ENCODE measurements at regions not wholly inside any gene's neighbourhood (a gene's known extent, or its start where the extent isn't known, plus 50 kb on each side); places are given as distances from the start of the nearest gene placed in this dataset.

- in situ Hi-C loops (cut with HindIII; ENCODE audit: low pct_unique_long_range_greater_than_20kb, low sequenced_read_pairs) (no loop called here), intact Hi-C loops (cut with micrococcal nuclease; ENCODE audit: unreplicated experiment) (no loop called here)
- H3K9me3 ChIP-seq (ENCODE audit: control insufficient read depth, insufficient read depth, low read depth, low read length), result no peaks in the 10 kb centered on the region
- ChIA-PET CTCF (no interaction called here), POLR2A (no interaction called here)
- no peaks in the 10 kb centered on the region for H3K27me3 ChIP-seq (ENCODE audit: control insufficient read depth, insufficient read depth, low read length)
- DNase-seq (ENCODE audit: low read depth, low spot score), result no peak
- ATAC-seq, result no peak
- H3K4me1 ChIP-seq (ENCODE audit: control insufficient read depth, insufficient read depth, low read length), result no peaks in the 10 kb centered on the region
- no peak overlapping the region for H3K27ac ChIP-seq (ENCODE audit: low read length)
- BruUV-seq (replicated peaks), result no TSS peak
- no peaks in the 10 kb centered on the region for H3K36me3 ChIP-seq (ENCODE audit: control insufficient read depth, insufficient read depth, low read length)
- TF ChIP-seq POLR2AphosphoS5 (IDR thresholded peaks at IDR 0.05; ENCODE audit: low read depth, low read length), result no peak
- no peak overlapping the region for H3K4me3 ChIP-seq (ENCODE audit: low read depth in 2 of 2, low read length in 2 of 2)
Observed at GRCh38 chr16:80441935-80442334, 98.9 kb upstream of the DYNLRB2 start.

GRCh38 chr16:80440667-80441066 is 100.1 kb upstream of the DYNLRB2 start:
- in situ Hi-C loops (cut with HindIII; ENCODE audit: low pct_unique_long_range_greater_than_20kb, low sequenced_read_pairs) (no loop called here), intact Hi-C loops (cut with micrococcal nuclease; ENCODE audit: unreplicated experiment) (no loop called here)
- ATAC-seq (no peak), DNase-seq (ENCODE audit: low read depth, low spot score) (no peak)
- no peak for TF ChIP-seq POLR2AphosphoS5 (IDR thresholded peaks at IDR 0.05; ENCODE audit: low read depth, low read length)
- no peak for TF ChIP-seq TCF7L2 (IDR thresholded peaks at IDR 0.05; ENCODE audit: low read depth, low read length)
- no peak for TF ChIP-seq SIN3A (IDR thresholded peaks at IDR 0.05; ENCODE audit: borderline replicate concordance, insufficient read depth, low read depth, low read length)
- no peak for TF ChIP-seq REST (IDR thresholded peaks at IDR 0.05; ENCODE audit: insufficient read depth in 1 of 2, low read depth in 2 of 2, low read length in 1 of 2)
- TF ChIP-seq CTCF (IDR thresholded peaks at IDR 0.05), result no peak
- CTCF ChIA-PET, result no interaction called here
- H3K4me3 ChIP-seq (ENCODE audit: low read depth in 2 of 2, low read length in 2 of 2), result no peak overlapping the region
- H3K9me3 ChIP-seq (ENCODE audit: control insufficient read depth, insufficient read depth, low read depth, low read length), result no peaks in the 10 kb centered on the region
- H3K27ac ChIP-seq (ENCODE audit: low read length), result no peak overlapping the region
- H3K4me1 ChIP-seq (ENCODE audit: control insufficient read depth, insufficient read depth, low read length), result no peaks in the 10 kb centered on the region
- no peaks in the 10 kb centered on the region for H3K27me3 ChIP-seq (ENCODE audit: control insufficient read depth, insufficient read depth, low read length)
- BruUV-seq (replicated peaks), result no TSS peak
- POLR2A ChIA-PET, result no interaction called here
- no peaks in the 10 kb centered on the region for H3K36me3 ChIP-seq (ENCODE audit: control insufficient read depth, insufficient read depth, low read length)

GRCh38 chr16:80437707-80438106 is 103.1 kb upstream of the DYNLRB2 start:
- H3K9me3 ChIP-seq (ENCODE audit: control insufficient read depth, insufficient read depth, low read depth, low read length), result no peaks in the 10 kb centered on the region
- no peaks in the 10 kb centered on the region for H3K36me3 ChIP-seq (ENCODE audit: control insufficient read depth, insufficient read depth, low read length)
- TF ChIP-seq CTCF (IDR thresholded peaks at IDR 0.05) (no peak), POLR2AphosphoS5 (IDR thresholded peaks at IDR 0.05; ENCODE audit: low read depth, low read length) (no peak), REST (IDR thresholded peaks at IDR 0.05; ENCODE audit: insufficient read depth in 1 of 2, low read depth in 2 of 2, low read length in 1 of 2) (no peak), SIN3A (IDR thresholded peaks at IDR 0.05; ENCODE audit: borderline replicate concordance, insufficient read depth, low read depth, low read length) (no peak), TCF7L2 (IDR thresholded peaks at IDR 0.05; ENCODE audit: low read depth, low read length) (no peak)
- POLR2A ChIA-PET, result no interaction called here
- H3K27ac ChIP-seq (ENCODE audit: low read length), result no peak overlapping the region
- H3K27me3 ChIP-seq (ENCODE audit: control insufficient read depth, insufficient read depth, low read length), result no peaks in the 10 kb centered on the region
- intact Hi-C loops (cut with micrococcal nuclease; ENCODE audit: unreplicated experiment), result no loop called here
- ATAC-seq, result no peak
- CTCF ChIA-PET, result no interaction called here
- DNase-seq (ENCODE audit: low read depth, low spot score), result no peak
- BruUV-seq (replicated peaks), result no TSS peak
- H3K4me3 ChIP-seq (ENCODE audit: low read depth in 2 of 2, low read length in 2 of 2), result no peak overlapping the region
- in situ Hi-C loops (cut with HindIII; ENCODE audit: low pct_unique_long_range_greater_than_20kb, low sequenced_read_pairs), result no loop called here
- no peaks in the 10 kb centered on the region for H3K4me1 ChIP-seq (ENCODE audit: control insufficient read depth, insufficient read depth, low read length)
